Activated B cell treated with CpG ODN at 0.5 μM for 24 hours (primary cell): ENCODE measurements at regions not wholly inside any gene's neighbourhood (a gene's known extent, or its start where the extent isn't known, plus 50 kb on each side); places are given as distances from the start of the nearest gene placed in this dataset.

Source experiments
- ATAC-seq: fragments of 200-7000 bp; cut with Tn5 transposase; one replicate; pipeline ENCODE4 v1.10.0; 2021; ENCODE audit warnings: low read depth, mild to moderate bottlenecking, moderate library complexity
- CTCF ChIA-PET: fragments of 350-600 bp; sonication (Branson Sonifier 250); formaldehyde crosslinking; loops from one replicate; lab custom pipeline; 2021; ENCODE audit warnings: antibody characterized with exemption; lab: Charles Lee
- POLR2A ChIA-PET: fragments of 350-600 bp; sonication (Branson Sonifier 250); formaldehyde crosslinking; loops from one replicate; lab custom pipeline; 2021; ENCODE audit warnings: antibody characterized with exemption; lab: Charles Lee
- DNase-seq: peaks from one replicate; pipeline ENCODE4 v3.0.0; 2022
- H3K27ac Mint-ChIP-seq: one replicate; pipeline ENCODE4 v1.8.0; 2020; ENCODE audit warnings: mixed read lengths
- H3K27me3 Mint-ChIP-seq: one replicate; pipeline ENCODE4 v1.8.0; 2021; ENCODE audit warnings: mixed read lengths
- H3K36me3 Mint-ChIP-seq: one replicate; pipeline ENCODE4 v1.8.0; 2021; ENCODE audit warnings: low read depth, mixed read lengths
- H3K4me1 Mint-ChIP-seq: one replicate; pipeline ENCODE4 v1.8.0; 2021; ENCODE audit warnings: mixed read lengths
- H3K4me3 Mint-ChIP-seq: one replicate; pipeline ENCODE4 v1.8.0; 2020; ENCODE audit warnings: mild to moderate bottlenecking, mixed read lengths
- H3K9me3 Mint-ChIP-seq: one replicate; pipeline ENCODE4 v1.8.0; 2020; ENCODE audit warnings: mixed read lengths
- CTCF ChIP-seq: fragments of 200-600 bp; IDR thresholded peaks from one replicate; pipeline ENCODE4 v1.8.0; 2022; ENCODE audit warnings: antibody characterized with exemption, mild to moderate bottlenecking
- intact Hi-C: fragments of 100-400 bp; cut with micrococcal nuclease; formaldehyde crosslinking; loops from one replicate; pipeline ENCODE4 v1.15.1; 2024

- intact Hi-C loops: no loop called here
- no peak overlapping the region for H3K4me3 Mint-ChIP-seq
- no peak for ATAC-seq
Measured at GRCh38 chr15:66644000-66644787, 57.8 kb upstream of the SMAD6 start.

GRCh38 chr15:66644869-66645268, 57.2 kb upstream of the SMAD6 start:
- H3K27ac Mint-ChIP-seq: no peak overlapping the region
- ChIA-PET CTCF (interaction anchor here (1.7 kb wide), 1 partner anchor 26 kb away, joined by 3 read pairs; no protein-coding TSS in a partner anchor), POLR2A (no interaction called here)
- DNase-seq (no peak), ATAC-seq (no peak)
- no peaks in the 10 kb centered on the region for H3K36me3 Mint-ChIP-seq
- no peak for TF ChIP-seq CTCF
- peaks cover 2% of the 10 kb centered on the region for H3K27me3 Mint-ChIP-seq
- intact Hi-C loops: no loop called here
- no peak overlapping the region for H3K4me3 Mint-ChIP-seq
- no peaks in the 10 kb centered on the region for H3K4me1 Mint-ChIP-seq
- no peaks in the 10 kb centered on the region for H3K9me3 Mint-ChIP-seq

More at GRCh38 chr15:66644000-66644787, 57.8 kb upstream of the SMAD6 start:
- TF ChIP-seq CTCF: no peak
- H3K9me3 Mint-ChIP-seq: no peaks in the 10 kb centered on the region
- no peak overlapping the region for H3K27ac Mint-ChIP-seq
- ChIA-PET CTCF (interaction anchor here (1.7 kb wide), 1 partner anchor 26 kb away, joined by 3 read pairs; no protein-coding TSS in a partner anchor), POLR2A (no interaction called here)
- H3K27me3 Mint-ChIP-seq: peaks cover 2% of the 10 kb centered on the region
- DNase-seq: no peak
- no peaks in the 10 kb centered on the region for H3K36me3 Mint-ChIP-seq
- no peaks in the 10 kb centered on the region for H3K4me1 Mint-ChIP-seq

GRCh38 chr15:66646308-66646707, 55.7 kb upstream of the SMAD6 start:
- Mint-ChIP-seq H3K27ac (no peak overlapping the region), H3K4me3 (no peak overlapping the region), H3K36me3 (no peaks in the 10 kb centered on the region), H3K27me3 (peaks cover 2% of the 10 kb centered on the region), H3K4me1 (no peaks in the 10 kb centered on the region), H3K9me3 (no peaks in the 10 kb centered on the region)
- ATAC-seq: no peak
- POLR2A ChIA-PET: no interaction called here
- no peak for TF ChIP-seq CTCF
- no peak for DNase-seq
- intact Hi-C loops: no loop called here
- CTCF ChIA-PET: no interaction called here

GRCh38 chr15:66646799-66647198, 55.2 kb upstream of the SMAD6 start:
- Mint-ChIP-seq H3K4me1 (no peaks in the 10 kb centered on the region), H3K9me3 (no peaks in the 10 kb centered on the region), H3K4me3 (no peak overlapping the region), H3K27me3 (peaks cover 2% of the 10 kb centered on the region), H3K27ac (no peak overlapping the region), H3K36me3 (no peaks in the 10 kb centered on the region)
- intact Hi-C loops: no loop called here
- POLR2A ChIA-PET: no interaction called here
- ATAC-seq: no peak
- no peak for DNase-seq
- no peak for TF ChIP-seq CTCF
- CTCF ChIA-PET: no interaction called here

- Mint-ChIP-seq H3K9me3 (no peaks in the 10 kb centered on the region), H3K27me3 (peaks cover 2% of the 10 kb centered on the region), H3K4me1 (no peaks in the 10 kb centered on the region), H3K27ac (no peak overlapping the region), H3K4me3 (no peak overlapping the region), H3K36me3 (no peaks in the 10 kb centered on the region)
- DNase-seq: no peak
- intact Hi-C loops: no loop called here
- TF ChIP-seq CTCF: no peak
- ChIA-PET POLR2A (no interaction called here), CTCF (no interaction called here)
- ATAC-seq: no peak
Measured at GRCh38 chr15:66647358-66647757, 54.7 kb upstream of the SMAD6 start.
